ENCODE measurements at regions not wholly inside any gene's neighbourhood (a gene's known extent, or its start where the extent isn't known, plus 50 kb on each side); places are given as distances from the start of the nearest gene placed in this dataset.

DNA sequence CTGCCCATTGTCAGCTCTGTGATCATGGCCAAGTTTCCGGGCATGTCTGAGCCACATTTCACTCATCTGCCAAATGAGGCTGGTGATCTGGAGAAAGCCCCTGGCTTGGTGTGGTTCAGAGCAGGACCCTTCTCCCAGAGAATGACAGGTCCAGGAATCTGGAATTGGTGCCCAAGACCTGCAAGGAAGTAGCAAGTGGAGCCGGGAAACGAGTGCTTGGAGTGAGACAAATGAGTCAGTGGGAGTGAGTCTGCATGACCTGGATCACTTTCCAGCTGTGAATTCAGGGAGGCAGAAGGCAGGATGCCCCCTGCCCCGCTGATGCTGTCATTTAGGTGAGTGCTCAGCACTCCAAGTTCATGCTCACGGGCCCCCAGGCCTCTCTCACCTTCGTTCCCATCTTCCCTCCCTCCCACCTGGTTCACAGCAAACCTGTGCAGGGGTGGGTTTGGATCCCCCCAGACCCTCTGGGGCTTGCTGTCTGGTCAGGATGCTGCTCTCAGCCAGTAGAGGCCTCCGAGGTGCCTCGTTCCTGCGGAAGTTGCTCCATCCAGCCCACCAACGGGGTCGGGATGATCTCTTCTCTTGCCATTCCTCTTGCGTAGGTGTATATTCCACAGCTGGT is 104.4 kb downstream of the INHBB start:
- TF ChIP-seq, protein P1, sequence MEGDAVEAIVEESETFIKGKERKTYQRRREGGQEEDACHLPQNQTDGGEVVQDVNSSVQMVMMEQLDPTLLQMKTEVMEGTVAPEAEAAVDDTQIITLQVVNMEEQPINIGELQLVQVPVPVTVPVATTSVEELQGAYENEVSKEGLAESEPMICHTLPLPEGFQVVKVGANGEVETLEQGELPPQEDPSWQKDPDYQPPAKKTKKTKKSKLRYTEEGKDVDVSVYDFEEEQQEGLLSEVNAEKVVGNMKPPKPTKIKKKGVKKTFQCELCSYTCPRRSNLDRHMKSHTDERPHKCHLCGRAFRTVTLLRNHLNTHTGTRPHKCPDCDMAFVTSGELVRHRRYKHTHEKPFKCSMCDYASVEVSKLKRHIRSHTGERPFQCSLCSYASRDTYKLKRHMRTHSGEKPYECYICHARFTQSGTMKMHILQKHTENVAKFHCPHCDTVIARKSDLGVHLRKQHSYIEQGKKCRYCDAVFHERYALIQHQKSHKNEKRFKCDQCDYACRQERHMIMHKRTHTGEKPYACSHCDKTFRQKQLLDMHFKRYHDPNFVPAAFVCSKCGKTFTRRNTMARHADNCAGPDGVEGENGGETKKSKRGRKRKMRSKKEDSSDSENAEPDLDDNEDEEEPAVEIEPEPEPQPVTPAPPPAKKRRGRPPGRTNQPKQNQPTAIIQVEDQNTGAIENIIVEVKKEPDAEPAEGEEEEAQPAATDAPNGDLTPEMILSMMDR (IDR thresholded peaks at IDR 0.05; ENCODE audit: insufficient read depth, low read depth, low read length) = no peak
- no peak for TF ChIP-seq EZH2 (IDR thresholded peaks at IDR 0.05; ENCODE audit: insufficient read depth, low read length)

All from astrocyte (in vitro differentiated cells and primary cell).